ENCODE measurements at regions not wholly inside any gene's neighbourhood (a gene's known extent, or its start where the extent isn't known, plus 50 kb on each side); places are given as distances from the start of the nearest gene placed in this dataset.
A peak's percentile ranks its signal among the peaks of the same experiment; 100 is the strongest.

GRCh38 chr10:120702032-120702431, 149.1 kb upstream of the WDR11 start:
- Histone ChIP-seq H3K4me1 (no peaks in the 10 kb centered on the region), H4K20me1 (no peaks in the 10 kb centered on the region)

GRCh38 chr10:120705309-120705708, 145.9 kb upstream of the WDR11 start:
- no peaks in the 10 kb centered on the region for H3K4me1 ChIP-seq
- no peaks in the 10 kb centered on the region for H3K9me3 ChIP-seq
- no peak overlapping the region for H3K27ac ChIP-seq
- H3K4me3 ChIP-seq = no peak overlapping the region
- H3K27me3 ChIP-seq = no peaks in the 10 kb centered on the region
- H4K20me1 ChIP-seq = no peaks in the 10 kb centered on the region
- no peak overlapping the region for H3K9ac ChIP-seq
- TF ChIP-seq Cebpa-rat (IDR thresholded peaks at IDR 0.05) = no peak
- no peak overlapping the region for H3K4me2 ChIP-seq
- H3K36me3 ChIP-seq = no peaks in the 10 kb centered on the region

More at GRCh38 chr10:120702032-120702431, 149.1 kb upstream of the WDR11 start:
- no peaks in the 10 kb centered on the region for H3K27me3 ChIP-seq
- no peaks in the 10 kb centered on the region for H3K36me3 ChIP-seq
- peaks cover 20% of the 10 kb centered on the region for H3K9me3 ChIP-seq
- no peak overlapping the region for H3K4me3 ChIP-seq
- TF ChIP-seq Cebpa-rat (IDR thresholded peaks at IDR 0.05) = no peak
- H3K27ac ChIP-seq = no peak overlapping the region
- no peak overlapping the region for H3K4me2 ChIP-seq
- no peak overlapping the region for H3K9ac ChIP-seq

GRCh38 chr10:120710076-120710475, 141.1 kb upstream of the WDR11 start:
- H3K27ac ChIP-seq = no peak overlapping the region
- H3K4me3 ChIP-seq = no peak overlapping the region
- no peaks in the 10 kb centered on the region for H3K27me3 ChIP-seq
- no peaks in the 10 kb centered on the region for H3K36me3 ChIP-seq
- no peak overlapping the region for H3K4me2 ChIP-seq
- no peaks in the 10 kb centered on the region for H3K9me3 ChIP-seq
- TF ChIP-seq Cebpa-rat (IDR thresholded peaks at IDR 0.05) = no peak
- H3K4me1 ChIP-seq = peaks cover 4% of the 10 kb centered on the region; the same call in 1 of the 2 replicates
- H4K20me1 ChIP-seq = no peaks in the 10 kb centered on the region
- H3K9ac ChIP-seq = no peak overlapping the region

- Histone ChIP-seq H3K4me2 (no peak overlapping the region), H3K27me3 (no peaks in the 10 kb centered on the region), H3K9ac (no peak overlapping the region), H3K4me1 (peaks cover 6% of the 10 kb centered on the region; the same call in 1 of the 2 replicates), H3K27ac (no peak overlapping the region), H3K36me3 (no peaks in the 10 kb centered on the region), H4K20me1 (no peaks in the 10 kb centered on the region), H3K9me3 (no peaks in the 10 kb centered on the region), H3K4me3 (no peak overlapping the region)
- TF ChIP-seq Cebpa-rat (IDR thresholded peaks at IDR 0.05) = no peak
Measured at GRCh38 chr10:120711860-120712259, 139.3 kb upstream of the WDR11 start.

- H3K36me3 ChIP-seq = no peaks in the 10 kb centered on the region
- no peak overlapping the region for H3K9ac ChIP-seq
- no peaks in the 10 kb centered on the region; the same call in 1 of the 2 replicates for H3K9me3 ChIP-seq
- TF ChIP-seq Cebpa-rat (IDR thresholded peaks at IDR 0.05) = no peak
- no peak overlapping the region for H3K27ac ChIP-seq
- no peak overlapping the region for H3K4me2 ChIP-seq
- peaks cover 6% of the 10 kb centered on the region; the same call in 1 of the 2 replicates for H3K4me1 ChIP-seq
- H3K4me3 ChIP-seq = no peak overlapping the region
- H3K27me3 ChIP-seq = no peaks in the 10 kb centered on the region
- H4K20me1 ChIP-seq = no peaks in the 10 kb centered on the region
Measured at GRCh38 chr10:120713573-120714205, 137.5 kb upstream of the WDR11 start.

GRCh38 chr10:120715171-120715570, 136.0 kb upstream of the WDR11 start:
- H4K20me1 ChIP-seq = no peaks in the 10 kb centered on the region
- H3K27me3 ChIP-seq = no peaks in the 10 kb centered on the region
- H3K9ac ChIP-seq = no peak overlapping the region
- H3K36me3 ChIP-seq = no peaks in the 10 kb centered on the region
- H3K4me2 ChIP-seq = peak overlapping the region; percentile 32; the same call in 1 of the 2 replicates
- H3K27ac ChIP-seq = no peak overlapping the region
- TF ChIP-seq Cebpa-rat (IDR thresholded peaks at IDR 0.05) = no peak
- H3K4me1 ChIP-seq = peaks cover 6% of the 10 kb centered on the region; the same call in 1 of the 2 replicates
- no peaks in the 10 kb centered on the region; the same call in 1 of the 2 replicates for H3K9me3 ChIP-seq
- H3K4me3 ChIP-seq = no peak overlapping the region

- H3K4me1 ChIP-seq = peaks cover 6% of the 10 kb centered on the region; the same call in 1 of the 2 replicates
- no peaks in the 10 kb centered on the region; the same call in 1 of the 2 replicates for H3K9me3 ChIP-seq
- H3K4me3 ChIP-seq = no peak overlapping the region
- H3K27ac ChIP-seq = no peak overlapping the region
- H4K20me1 ChIP-seq = no peaks in the 10 kb centered on the region
- no peak overlapping the region for H3K4me2 ChIP-seq
- H3K9ac ChIP-seq = no peak overlapping the region
- TF ChIP-seq Cebpa-rat (IDR thresholded peaks at IDR 0.05) = no peak
- no peaks in the 10 kb centered on the region for H3K27me3 ChIP-seq
- H3K36me3 ChIP-seq = no peaks in the 10 kb centered on the region
Measured at GRCh38 chr10:120719333-120719732, 131.8 kb upstream of the WDR11 start.

- no peak for TF ChIP-seq Cebpa-rat (IDR thresholded peaks at IDR 0.05)
- H3K4me2 ChIP-seq = no peak overlapping the region
Measured at GRCh38 chr10:120727001-120727400, 124.2 kb upstream of the WDR11 start.

GRCh38 chr10:120729547-120729946, 121.6 kb upstream of the WDR11 start:
- no peak overlapping the region for H3K27ac ChIP-seq
- no peaks in the 10 kb centered on the region for H3K36me3 ChIP-seq

More at GRCh38 chr10:120727001-120727400, 124.2 kb upstream of the WDR11 start:
- H3K4me3 ChIP-seq = no peak overlapping the region
- no peaks in the 10 kb centered on the region for H3K36me3 ChIP-seq
- no peaks in the 10 kb centered on the region for H4K20me1 ChIP-seq
- no peaks in the 10 kb centered on the region for H3K9me3 ChIP-seq
- H3K9ac ChIP-seq = no peak overlapping the region
- no peaks in the 10 kb centered on the region for H3K4me1 ChIP-seq
- H3K27ac ChIP-seq = no peak overlapping the region
- no peaks in the 10 kb centered on the region for H3K27me3 ChIP-seq

GRCh38 chr10:120732067-120732466, 119.1 kb upstream of the WDR11 start:
- TF ChIP-seq Cebpa-rat (IDR thresholded peaks at IDR 0.05) = no peak
- Histone ChIP-seq H3K9ac (no peak overlapping the region), H3K27ac (no peak overlapping the region), H3K4me1 (no peaks in the 10 kb centered on the region), H4K20me1 (no peaks in the 10 kb centered on the region), H3K27me3 (no peaks in the 10 kb centered on the region), H3K9me3 (no peaks in the 10 kb centered on the region), H3K4me2 (no peak overlapping the region), H3K36me3 (no peaks in the 10 kb centered on the region), H3K4me3 (no peak overlapping the region)

More at GRCh38 chr10:120729547-120729946, 121.6 kb upstream of the WDR11 start:
- no peak overlapping the region for H3K9ac ChIP-seq
- H3K27me3 ChIP-seq = no peaks in the 10 kb centered on the region
- H3K4me3 ChIP-seq = no peak overlapping the region
- no peaks in the 10 kb centered on the region for H4K20me1 ChIP-seq
- H3K4me1 ChIP-seq = no peaks in the 10 kb centered on the region
- H3K9me3 ChIP-seq = no peaks in the 10 kb centered on the region
- H3K4me2 ChIP-seq = no peak overlapping the region
- TF ChIP-seq Cebpa-rat (IDR thresholded peaks at IDR 0.05) = no peak

Data from BLaER1 (cell line).